Neural progenitor cell (in vitro differentiated cells): ENCODE measurements at regions not wholly inside any gene's neighbourhood (a gene's known extent, or its start where the extent isn't known, plus 50 kb on each side); places are given as distances from the start of the nearest gene placed in this dataset.
"Not testable (repeated sequence)": the region's sequence is repeated elsewhere in the genome, so short reads cannot be mapped to it uniquely, and the experiment has no call there.

Source experiments
- DNase-seq: peaks from one replicate; pipeline ENCODE4 v3.0.0-alpha.2; 2016; ENCODE audit warnings: low spot score
- H2AFZ ChIP-seq: fragments of 200-600 bp; sonication (generic); replicated peaks from 2 replicates; pipeline ENCODE4 v1.6.1; 2016; ENCODE audit warnings: antibody characterized with exemption
- H3F3A ChIP-seq: fragments of 200-600 bp; sonication (generic); 2 replicates; pipeline ENCODE4 v1.6.1; 2016; ENCODE audit warnings: antibody characterized with exemption, low read depth
- H3K27ac ChIP-seq: fragments of 200-600 bp; sonication (generic); 2 replicates; pipeline ENCODE4 v1.5.1; 2016; ENCODE audit warnings: mild to moderate bottlenecking
- H3K27me3 ChIP-seq: fragments of 200-600 bp; sonication (generic); 2 replicates; pipeline ENCODE4 v1.6.1; 2016; ENCODE audit warnings: mild to moderate bottlenecking, moderate library complexity
- H3K36me3 ChIP-seq: fragments of 200-600 bp; sonication (generic); 2 replicates; pipeline ENCODE4 v1.5.1; 2016
- H3K4me1 ChIP-seq: fragments of 200-600 bp; sonication (generic); 2 replicates; pipeline ENCODE4 v1.6.1; 2016; ENCODE audit warnings: mixed run types
- H3K4me2 ChIP-seq: fragments of 200-600 bp; sonication (generic); 2 replicates; pipeline ENCODE4 v1.6.1; 2016
- H3K4me3 ChIP-seq: fragments of 200-600 bp; sonication (generic); 2 replicates; pipeline ENCODE4 v1.5.1; 2016
- H3K79me2 ChIP-seq: fragments of 200-600 bp; sonication (generic); 2 replicates; pipeline ENCODE4 v1.6.1; 2016; ENCODE audit warnings: low read depth
- H3K9ac ChIP-seq: fragments of 200-600 bp; sonication (generic); 2 replicates; pipeline ENCODE4 v1.6.1; 2016
- H3K9me3 ChIP-seq: fragments of 200-600 bp; sonication (generic); 2 replicates; pipeline ENCODE4 v1.5.1; 2016; ENCODE audit warnings: low read depth
- H4K20me1 ChIP-seq: fragments of 200-600 bp; sonication (generic); 2 replicates; pipeline ENCODE4 v1.6.1; 2016; ENCODE audit warnings: low read depth
- H3K27ac Mint-ChIP-seq: 3 replicates; pipeline ENCODE4 v1.8.0; 2021; ENCODE audit warnings: mixed read lengths
- H3K27me3 Mint-ChIP-seq: 2 replicates; pipeline ENCODE4 v1.8.0; 2022; ENCODE audit warnings: low read depth, mild to moderate bottlenecking, inconsistent platforms, moderate library complexity, mixed read lengths; ENCODE audit not compliant: insufficient read depth
- H3K36me3 Mint-ChIP-seq: 3 replicates; pipeline ENCODE4 v1.8.0; 2021; ENCODE audit warnings: mixed read lengths
- H3K4me1 Mint-ChIP-seq: 3 replicates; pipeline ENCODE4 v1.8.0; 2021; ENCODE audit warnings: mixed read lengths
- H3K4me3 Mint-ChIP-seq: 3 replicates; pipeline ENCODE4 v1.8.0; 2021; ENCODE audit warnings: mild to moderate bottlenecking, moderate library complexity, mixed read lengths
- H3K9me3 Mint-ChIP-seq: 3 replicates; pipeline ENCODE4 v1.8.0; 2020; ENCODE audit warnings: mixed read lengths
- CTCF ChIP-seq: fragments of 200-600 bp; sonication (generic); IDR thresholded peaks from 2 replicates; pipeline ENCODE4 v1.5.1; 2017; ENCODE audit warnings: antibody characterized with exemption, mild to moderate bottlenecking
- EZH2 ChIP-seq: fragments of 200-600 bp; sonication (generic); IDR thresholded peaks from 2 replicates; pipeline ENCODE4 v1.6.1; 2017; ENCODE audit warnings: antibody characterized with exemption, mild to moderate bottlenecking, moderate library complexity
- EZH2phosphoT487 ChIP-seq: fragments of 200-600 bp; sonication (generic); IDR thresholded peaks from 2 replicates; pipeline ENCODE4 v1.6.1; 2017; ENCODE audit warnings: antibody characterized with exemption

- H3K4me2 ChIP-seq, result no peak overlapping the region
- H3K27me3 ChIP-seq, result no peaks in the 10 kb centered on the region
- no peaks in the 10 kb centered on the region for H3K36me3 ChIP-seq
- no peaks in the 10 kb centered on the region for H3K36me3 Mint-ChIP-seq
- no peak overlapping the region for H3K9ac ChIP-seq
- no peaks in the 10 kb centered on the region for H3K9me3 Mint-ChIP-seq
- H3K79me2 ChIP-seq, result no peaks in the 10 kb centered on the region
- H3K27ac ChIP-seq, result no peak overlapping the region
- no peak overlapping the region for H3K4me3 ChIP-seq
- no peaks in the 10 kb centered on the region for H4K20me1 ChIP-seq
- H3K4me1 ChIP-seq, result no peaks in the 10 kb centered on the region
- H3K27me3 Mint-ChIP-seq, result peaks cover 5% of the 10 kb centered on the region
- H3K4me1 Mint-ChIP-seq, result peaks cover 4% of the 10 kb centered on the region
- TF ChIP-seq CTCF (no peak), EZH2phosphoT487 (no peak), EZH2 (no peak)
- DNase-seq, result no peak
- no peaks in the 10 kb centered on the region for H3F3A ChIP-seq
- no peak overlapping the region for H3K4me3 Mint-ChIP-seq
- H3K27ac Mint-ChIP-seq, result no peak overlapping the region
- H2AFZ ChIP-seq, result no peak overlapping the region
- no peaks in the 10 kb centered on the region for H3K9me3 ChIP-seq
Measured at GRCh38 chr10:32182476-32182875, 126.3 kb upstream of the KIF5B start.

- Histone ChIP-seq H3K79me2 (no peaks in the 10 kb centered on the region), H3F3A (no peaks in the 10 kb centered on the region), H3K9me3 (no peaks in the 10 kb centered on the region), H3K27me3 (no peaks in the 10 kb centered on the region), H2AFZ (no peak overlapping the region), H3K4me2 (no peak overlapping the region), H4K20me1 (no peaks in the 10 kb centered on the region), H3K4me1 (no peaks in the 10 kb centered on the region), H3K27ac (no peak overlapping the region), H3K4me3 (no peak overlapping the region), H3K9ac (no peak overlapping the region), H3K36me3 (no peaks in the 10 kb centered on the region)
- no peaks in the 10 kb centered on the region for H3K36me3 Mint-ChIP-seq
- H3K4me3 Mint-ChIP-seq, result no peak overlapping the region
- TF ChIP-seq EZH2 (no peak), CTCF (no peak), EZH2phosphoT487 (no peak)
- H3K4me1 Mint-ChIP-seq, result peaks cover 4% of the 10 kb centered on the region
- H3K9me3 Mint-ChIP-seq, result no peaks in the 10 kb centered on the region
- H3K27me3 Mint-ChIP-seq, result peaks cover 9% of the 10 kb centered on the region
- no peak overlapping the region for H3K27ac Mint-ChIP-seq
- no peak for DNase-seq
Measured at GRCh38 chr10:32180390-32181280, 124.4 kb upstream of the KIF5B start.

GRCh38 chr10:32179836-32180235 is 123.6 kb upstream of the KIF5B start:
- Histone ChIP-seq H3K4me1 (no peaks in the 10 kb centered on the region), H3K79me2 (no peaks in the 10 kb centered on the region), H3K27me3 (no peaks in the 10 kb centered on the region), H3K4me3 (no peak overlapping the region), H3K9me3 (no peaks in the 10 kb centered on the region), H2AFZ (no peak overlapping the region), H3K27ac (no peak overlapping the region), H3K9ac (no peak overlapping the region), H3K36me3 (no peaks in the 10 kb centered on the region), H3K4me2 (no peak overlapping the region), H3F3A (no peaks in the 10 kb centered on the region), H4K20me1 (no peaks in the 10 kb centered on the region)
- no peaks in the 10 kb centered on the region for H3K9me3 Mint-ChIP-seq
- no peaks in the 10 kb centered on the region for H3K36me3 Mint-ChIP-seq
- no peak overlapping the region for H3K4me3 Mint-ChIP-seq
- no peak for DNase-seq
- peaks cover 9% of the 10 kb centered on the region for H3K27me3 Mint-ChIP-seq
- no peak overlapping the region for H3K27ac Mint-ChIP-seq
- TF ChIP-seq EZH2 (no peak), CTCF (no peak), EZH2phosphoT487 (no peak)
- H3K4me1 Mint-ChIP-seq, result peaks cover 4% of the 10 kb centered on the region

GRCh38 chr10:32177594-32177993 is 121.4 kb upstream of the KIF5B start:
- H3K27ac ChIP-seq, H3K4me1 ChIP-seq, H3F3A ChIP-seq, H3K9me3 Mint-ChIP-seq, H3K4me3 Mint-ChIP-seq, H3K36me3 ChIP-seq, H3K27me3 Mint-ChIP-seq, H2AFZ ChIP-seq, H3K9ac ChIP-seq, H3K4me3 ChIP-seq, H3K4me1 Mint-ChIP-seq, H3K4me2 ChIP-seq, H3K79me2 ChIP-seq, H3K27me3 ChIP-seq, H3K9me3 ChIP-seq, H3K36me3 Mint-ChIP-seq, H3K27ac Mint-ChIP-seq, H4K20me1 ChIP-seq, DNase-seq: not testable (repeated sequence)
